WTC11 (cell line): ENCODE measurements at regions not wholly inside any gene's neighbourhood (a gene's known extent, or its start where the extent isn't known, plus 50 kb on each side); places are given as distances from the start of the nearest gene placed in this dataset.

Experiments
- CREB1 ChIP-seq: sonication (generic); formaldehyde crosslinking; IDR thresholded peaks from 2 replicates; pipeline ENCODE4 v1.8.0; 2023; ENCODE audit warnings: mild to moderate bottlenecking, missing genetic modification reagents
- MXD4 ChIP-seq: fragments of 250-450 bp; sonication (Bioruptor Pico); IDR thresholded peaks from 2 replicates; pipeline ENCODE4 v1.8.0; 2021; ENCODE audit warnings: mild to moderate bottlenecking, moderate library complexity, borderline replicate concordance
- TEAD1 ChIP-seq: sonication (generic); formaldehyde crosslinking; IDR thresholded peaks from 2 replicates; pipeline ENCODE4 v1.8.0; 2022; ENCODE audit warnings: mild to moderate bottlenecking, missing genetic modification reagents
- TF ChIP-seq, protein P1 (sequence below): sonication (generic); formaldehyde crosslinking; IDR thresholded peaks from 2 replicates; pipeline ENCODE4 v1.8.0; 2022; ENCODE audit warnings: mild to moderate bottlenecking, missing genetic modification reagents
- TF ChIP-seq, protein P2 (sequence below): fragments of 200-600 bp; IDR thresholded peaks from 2 replicates; pipeline ENCODE4 v1.8.0; 2022; ENCODE audit warnings: antibody characterized with exemption

DNA sequence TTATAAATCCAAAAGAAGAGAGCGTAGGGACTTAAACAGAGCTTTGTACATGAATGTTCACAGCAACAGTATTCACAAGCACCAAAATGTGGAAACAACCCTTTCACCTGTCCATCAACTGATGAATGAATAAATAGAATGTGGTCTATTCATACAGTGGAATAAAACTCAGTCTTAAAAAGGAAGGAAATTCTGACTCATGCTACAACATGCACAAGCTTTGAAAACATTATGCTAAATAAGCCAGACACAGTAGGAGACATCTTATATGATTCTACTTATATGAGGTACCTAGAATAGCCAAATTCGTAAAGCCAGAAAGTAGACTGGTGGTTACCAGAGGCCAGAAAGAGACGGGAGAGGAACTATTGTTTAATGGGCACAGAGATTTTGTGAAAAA is 74.3 kb downstream of the SHANK2 start:
- TF ChIP-seq, protein P1, sequence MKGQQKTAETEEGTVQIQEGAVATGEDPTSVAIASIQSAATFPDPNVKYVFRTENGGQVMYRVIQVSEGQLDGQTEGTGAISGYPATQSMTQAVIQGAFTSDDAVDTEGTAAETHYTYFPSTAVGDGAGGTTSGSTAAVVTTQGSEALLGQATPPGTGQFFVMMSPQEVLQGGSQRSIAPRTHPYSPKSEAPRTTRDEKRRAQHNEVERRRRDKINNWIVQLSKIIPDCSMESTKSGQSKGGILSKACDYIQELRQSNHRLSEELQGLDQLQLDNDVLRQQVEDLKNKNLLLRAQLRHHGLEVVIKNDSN (CRISPR knock-in tag) = no peak
- TF ChIP-seq MXD4 = no peak
- TF ChIP-seq, protein P2, sequence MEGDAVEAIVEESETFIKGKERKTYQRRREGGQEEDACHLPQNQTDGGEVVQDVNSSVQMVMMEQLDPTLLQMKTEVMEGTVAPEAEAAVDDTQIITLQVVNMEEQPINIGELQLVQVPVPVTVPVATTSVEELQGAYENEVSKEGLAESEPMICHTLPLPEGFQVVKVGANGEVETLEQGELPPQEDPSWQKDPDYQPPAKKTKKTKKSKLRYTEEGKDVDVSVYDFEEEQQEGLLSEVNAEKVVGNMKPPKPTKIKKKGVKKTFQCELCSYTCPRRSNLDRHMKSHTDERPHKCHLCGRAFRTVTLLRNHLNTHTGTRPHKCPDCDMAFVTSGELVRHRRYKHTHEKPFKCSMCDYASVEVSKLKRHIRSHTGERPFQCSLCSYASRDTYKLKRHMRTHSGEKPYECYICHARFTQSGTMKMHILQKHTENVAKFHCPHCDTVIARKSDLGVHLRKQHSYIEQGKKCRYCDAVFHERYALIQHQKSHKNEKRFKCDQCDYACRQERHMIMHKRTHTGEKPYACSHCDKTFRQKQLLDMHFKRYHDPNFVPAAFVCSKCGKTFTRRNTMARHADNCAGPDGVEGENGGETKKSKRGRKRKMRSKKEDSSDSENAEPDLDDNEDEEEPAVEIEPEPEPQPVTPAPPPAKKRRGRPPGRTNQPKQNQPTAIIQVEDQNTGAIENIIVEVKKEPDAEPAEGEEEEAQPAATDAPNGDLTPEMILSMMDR = no peak
- TF ChIP-seq TEAD1 (CRISPR knock-in tag) = no peak
- TF ChIP-seq CREB1 (CRISPR knock-in tag) = no peak
